ENCODE measurements at regions not wholly inside any gene's neighbourhood (a gene's known extent, or its start where the extent isn't known, plus 50 kb on each side); places are given as distances from the start of the nearest gene placed in this dataset.

GRCh38 chr18:40019797-40020392 lies 1935.1 kb upstream of the PIK3C3 start:
- no peak overlapping the region for H3K4me3 ChIP-seq (ENCODE audit: low read depth, low read length)
- H3K36me3 ChIP-seq (ENCODE audit: control insufficient read depth, insufficient read depth, low read length): no peaks in the 10 kb centered on the region
- DNase-seq (ENCODE audit: low read depth): no peak
- H3K27me3 ChIP-seq (ENCODE audit: control insufficient read depth, insufficient read depth, low read length): no peaks in the 10 kb centered on the region
- TF ChIP-seq CTCF (IDR thresholded peaks at IDR 0.05; ENCODE audit: insufficient read depth, low read length, poor library complexity, severe bottlenecking): no peak

DNA sequence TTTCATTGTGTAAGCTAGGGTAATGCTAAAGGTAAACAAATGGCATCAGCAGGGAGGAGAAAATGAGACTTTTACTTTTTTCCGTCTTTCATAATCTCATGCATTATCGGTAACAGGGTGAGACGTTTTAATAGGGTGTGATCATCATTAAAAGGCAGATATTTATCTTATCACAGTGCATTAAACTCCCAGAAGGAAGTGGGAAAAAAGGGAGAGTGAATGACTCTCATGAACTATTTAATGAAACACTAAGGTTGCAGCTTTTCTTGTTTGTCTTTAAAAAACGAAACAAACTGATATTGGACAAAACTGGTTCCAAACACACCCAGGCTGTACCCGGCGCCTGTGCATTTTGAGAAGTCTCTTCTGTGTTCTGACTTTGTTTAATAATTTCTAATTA lies 1936.8 kb upstream of the PIK3C3 start:
- no peaks in the 10 kb centered on the region for H3K36me3 ChIP-seq (ENCODE audit: control insufficient read depth, insufficient read depth, low read length)
- no peak overlapping the region for H3K4me3 ChIP-seq (ENCODE audit: low read depth, low read length)
- no peak for DNase-seq (ENCODE audit: low read depth)

GRCh38 chr18:40017021-40017420 lies 1938.0 kb upstream of the PIK3C3 start:
- DNase-seq (ENCODE audit: low read depth): no peak
- H3K4me3 ChIP-seq (ENCODE audit: low read depth, low read length): no peak overlapping the region
- no peak for TF ChIP-seq CTCF (IDR thresholded peaks at IDR 0.05; ENCODE audit: insufficient read depth, low read length, poor library complexity, severe bottlenecking)
- no peaks in the 10 kb centered on the region for H3K36me3 ChIP-seq (ENCODE audit: control insufficient read depth, insufficient read depth, low read length)
- H3K27me3 ChIP-seq (ENCODE audit: control insufficient read depth, insufficient read depth, low read length): no peaks in the 10 kb centered on the region

More for the DNA sequence above, 1936.8 kb upstream of the PIK3C3 start:
- no peaks in the 10 kb centered on the region for H3K27me3 ChIP-seq (ENCODE audit: control insufficient read depth, insufficient read depth, low read length)
- no peak for TF ChIP-seq CTCF (IDR thresholded peaks at IDR 0.05; ENCODE audit: insufficient read depth, low read length, poor library complexity, severe bottlenecking)

- no peak for DNase-seq (ENCODE audit: low read depth)
- Histone ChIP-seq H3K36me3 (ENCODE audit: control insufficient read depth, insufficient read depth, low read length) (no peaks in the 10 kb centered on the region), H3K27me3 (ENCODE audit: control insufficient read depth, insufficient read depth, low read length) (no peaks in the 10 kb centered on the region), H3K4me3 (ENCODE audit: low read depth, low read length) (no peak overlapping the region)
- TF ChIP-seq CTCF (IDR thresholded peaks at IDR 0.05; ENCODE audit: insufficient read depth, low read length, poor library complexity, severe bottlenecking): no peak
Measured at GRCh38 chr18:40016405-40016804, 1938.6 kb upstream of the PIK3C3 start.

- TF ChIP-seq CTCF (IDR thresholded peaks at IDR 0.05; ENCODE audit: insufficient read depth, low read length, poor library complexity, severe bottlenecking): no peak
- Histone ChIP-seq H3K36me3 (ENCODE audit: control insufficient read depth, insufficient read depth, low read length) (no peaks in the 10 kb centered on the region), H3K27me3 (ENCODE audit: control insufficient read depth, insufficient read depth, low read length) (no peaks in the 10 kb centered on the region), H3K4me3 (ENCODE audit: low read depth, low read length) (no peak overlapping the region)
- peak; percentile 14 for DNase-seq (ENCODE audit: low read depth)
Measured at GRCh38 chr18:40013001-40013609, 1941.9 kb upstream of the PIK3C3 start.

GRCh38 chr18:40011201-40011600 lies 1943.8 kb upstream of the PIK3C3 start:
- Histone ChIP-seq H3K36me3 (ENCODE audit: control insufficient read depth, insufficient read depth, low read length) (no peaks in the 10 kb centered on the region), H3K4me3 (ENCODE audit: low read depth, low read length) (no peak overlapping the region), H3K27me3 (ENCODE audit: control insufficient read depth, insufficient read depth, low read length) (no peaks in the 10 kb centered on the region)
- no peak for TF ChIP-seq CTCF (IDR thresholded peaks at IDR 0.05; ENCODE audit: insufficient read depth, low read length, poor library complexity, severe bottlenecking)
- DNase-seq (ENCODE audit: low read depth): no peak

All from kidney epithelial cell (primary cell).